ENCODE measurements at regions not wholly inside any gene's neighbourhood (a gene's known extent, or its start where the extent isn't known, plus 50 kb on each side); places are given as distances from the start of the nearest gene placed in this dataset.
"Not testable (repeated sequence)": the region's sequence is repeated elsewhere in the genome, so short reads cannot be mapped to it uniquely, and the experiment has no call there.

DNA sequence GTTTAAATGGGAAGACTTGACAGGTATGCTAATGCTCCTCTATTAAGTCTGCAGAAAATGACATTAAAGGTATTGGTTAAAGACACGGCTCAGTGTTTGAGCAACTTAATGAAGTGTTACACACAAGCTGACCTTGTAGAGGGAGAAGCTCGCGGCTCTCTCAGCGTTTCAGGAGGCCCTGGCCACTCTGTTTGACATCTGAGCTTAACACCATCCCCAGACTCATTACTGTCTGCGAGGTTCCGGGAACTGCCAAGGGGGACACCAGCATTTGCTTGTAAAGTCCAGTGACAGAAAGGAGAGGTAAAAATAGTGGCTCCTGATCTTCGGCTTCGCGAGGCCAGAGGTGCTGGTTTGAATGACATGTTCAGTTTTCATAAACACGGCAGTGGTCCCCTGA lies 540.7 kb upstream of the CADM1 start:
- DNase-seq (ENCODE audit: low read depth), result no peak

DNA sequence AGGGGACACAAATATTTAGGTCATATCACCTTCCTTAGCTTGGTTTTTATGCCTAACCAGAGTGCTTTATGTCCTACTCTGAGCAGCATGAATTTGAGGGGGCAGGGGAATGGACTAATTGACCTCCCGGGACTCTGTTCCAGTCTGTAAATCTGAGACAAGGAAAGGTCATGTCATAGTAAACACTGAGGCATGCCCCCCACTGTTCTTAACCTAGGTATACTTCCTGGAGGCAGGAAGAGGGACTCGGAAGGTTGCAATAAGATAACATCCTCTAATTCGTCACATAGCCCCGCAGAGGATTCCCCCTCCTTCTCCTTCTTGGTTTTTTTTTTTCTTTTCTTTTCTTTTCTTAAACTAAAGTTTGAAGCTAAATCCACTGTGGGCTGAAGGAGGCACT lies 540.3 kb upstream of the CADM1 start:
- no peak for DNase-seq (ENCODE audit: low read depth)

DNA sequence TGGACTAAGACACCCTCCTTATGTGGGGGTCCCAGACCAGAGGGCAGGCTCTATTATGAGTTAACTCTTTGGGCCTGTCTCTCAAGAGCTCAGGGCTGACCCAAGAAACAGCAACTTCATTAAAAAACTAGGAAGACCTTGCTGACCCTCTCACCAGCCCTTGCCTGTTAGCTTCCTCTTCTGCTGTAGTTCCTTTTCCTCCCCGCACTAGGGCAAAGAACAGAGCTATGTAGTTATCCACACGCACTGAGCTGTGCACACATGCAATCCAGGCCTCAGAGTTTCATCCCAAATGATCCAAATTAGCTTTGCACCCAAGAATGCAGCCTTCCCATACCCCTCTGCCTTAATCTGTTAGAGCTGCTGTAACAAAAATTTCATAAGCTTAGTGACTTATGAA lies 539.6 kb upstream of the CADM1 start:
- no peak for DNase-seq (ENCODE audit: low read depth)

DNA sequence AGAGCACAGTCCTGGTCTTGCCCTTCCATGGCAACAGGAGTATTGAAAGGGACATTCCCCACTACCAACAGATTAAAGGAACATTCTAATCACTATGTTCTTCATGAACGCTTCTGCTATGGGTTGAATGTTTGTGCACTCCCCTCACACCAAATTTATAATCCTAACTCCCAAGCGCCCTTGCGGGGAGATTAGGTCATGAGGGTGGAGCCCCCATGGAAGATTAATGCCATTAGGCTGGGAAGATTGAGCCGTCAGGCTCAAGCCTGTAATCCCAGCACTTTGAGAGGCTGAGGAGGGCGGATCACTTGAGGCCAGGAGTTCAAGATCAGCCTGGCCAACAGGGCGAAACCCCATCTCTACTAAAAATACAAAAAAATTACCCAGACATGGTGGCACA lies 538.8 kb upstream of the CADM1 start:
- not testable (repeated sequence) for DNase-seq (ENCODE audit: low read depth)

DNA sequence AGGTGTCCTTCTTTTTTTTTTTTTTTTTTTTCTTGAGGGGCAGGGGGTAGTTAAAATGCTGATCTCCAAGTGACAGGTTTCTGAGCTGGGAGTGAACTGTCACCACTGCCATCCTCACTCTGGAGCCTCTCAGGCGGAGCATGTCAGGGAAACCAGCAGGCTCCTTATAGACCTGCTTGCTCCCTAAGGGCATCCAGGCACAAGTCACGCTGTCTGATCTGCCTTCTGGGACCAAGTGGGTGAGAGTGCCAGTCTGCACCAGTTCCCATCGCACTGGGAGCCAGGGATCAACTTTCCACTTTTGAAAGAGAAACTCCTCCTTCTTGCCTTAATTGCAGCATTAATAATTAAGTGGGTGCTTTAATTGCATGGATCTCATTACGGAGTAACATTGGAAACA lies 537.9 kb upstream of the CADM1 start:
- no peak for DNase-seq (ENCODE audit: low read depth)

DNA sequence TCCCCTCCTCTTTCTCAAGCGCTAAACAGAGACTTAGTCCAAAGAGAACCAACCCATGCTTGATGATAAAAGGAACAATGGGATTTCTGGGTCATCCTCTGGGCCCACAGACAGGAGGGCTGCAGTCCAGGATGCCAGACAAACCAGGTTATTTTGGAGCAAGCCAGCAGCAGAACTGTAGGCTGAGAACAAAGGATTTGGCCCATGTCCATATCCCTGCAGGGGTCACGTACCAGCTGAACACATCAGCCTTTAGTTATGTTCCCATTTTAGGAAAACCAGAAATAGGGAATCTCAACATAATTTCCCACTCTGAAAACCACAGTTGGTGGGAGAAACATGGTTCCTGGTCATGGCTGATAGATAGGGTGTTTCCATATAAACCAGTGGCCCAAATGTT lies 533.6 kb upstream of the CADM1 start:
- DNase-seq (ENCODE audit: low read depth), result no peak

DNA sequence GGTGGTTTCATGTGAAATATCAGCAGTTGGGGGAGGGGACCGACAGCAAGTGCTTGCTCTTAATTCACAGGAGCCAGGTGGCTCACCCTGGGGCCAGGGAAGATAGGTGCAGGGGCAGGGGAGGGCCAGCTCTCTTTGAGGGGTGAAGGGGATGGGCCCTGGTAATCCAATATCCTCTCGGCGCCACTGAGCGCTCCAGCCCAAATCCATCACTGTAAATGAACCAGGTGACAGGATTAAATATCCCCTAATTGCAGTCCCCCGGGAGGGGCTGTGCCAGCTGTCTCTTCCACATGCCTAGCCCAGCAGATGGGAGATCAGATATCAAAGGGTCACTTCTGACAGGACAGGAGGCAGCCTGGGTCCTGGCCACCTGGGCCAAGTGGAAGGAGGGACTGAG lies 531.8 kb upstream of the CADM1 start:
- no peak for DNase-seq (ENCODE audit: low read depth)

DNA sequence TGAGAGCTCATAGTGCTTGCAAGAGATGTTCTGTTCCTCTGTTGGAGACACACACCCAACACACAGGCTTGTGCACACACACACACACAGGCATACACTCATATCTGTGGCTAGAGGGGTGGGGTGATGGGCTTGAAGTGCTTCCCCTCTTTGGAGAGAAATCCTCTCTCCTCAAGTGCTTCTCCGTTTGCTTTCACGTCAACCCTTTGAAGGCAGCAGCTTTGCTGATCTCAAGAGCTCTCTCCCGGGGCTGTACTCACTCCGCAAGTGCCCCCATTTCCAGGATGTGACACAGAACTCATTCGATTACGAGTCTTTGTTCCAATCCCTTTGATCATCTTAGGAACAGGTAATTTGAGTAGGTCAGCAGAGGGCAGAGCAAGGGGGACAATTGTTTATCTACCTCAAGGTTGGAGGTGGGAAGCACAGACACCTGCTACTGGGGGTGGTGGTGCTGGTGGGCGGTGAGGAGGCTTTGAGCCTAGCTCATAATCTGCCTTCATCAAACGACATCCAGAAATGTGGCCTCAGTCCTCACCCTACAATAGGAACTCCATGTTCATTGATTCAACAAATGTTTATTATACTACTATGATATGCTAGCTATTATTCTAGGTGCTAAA lies 529.8 kb upstream of the CADM1 start:
- DNase-seq (ENCODE audit: low read depth), result no peak

DNA sequence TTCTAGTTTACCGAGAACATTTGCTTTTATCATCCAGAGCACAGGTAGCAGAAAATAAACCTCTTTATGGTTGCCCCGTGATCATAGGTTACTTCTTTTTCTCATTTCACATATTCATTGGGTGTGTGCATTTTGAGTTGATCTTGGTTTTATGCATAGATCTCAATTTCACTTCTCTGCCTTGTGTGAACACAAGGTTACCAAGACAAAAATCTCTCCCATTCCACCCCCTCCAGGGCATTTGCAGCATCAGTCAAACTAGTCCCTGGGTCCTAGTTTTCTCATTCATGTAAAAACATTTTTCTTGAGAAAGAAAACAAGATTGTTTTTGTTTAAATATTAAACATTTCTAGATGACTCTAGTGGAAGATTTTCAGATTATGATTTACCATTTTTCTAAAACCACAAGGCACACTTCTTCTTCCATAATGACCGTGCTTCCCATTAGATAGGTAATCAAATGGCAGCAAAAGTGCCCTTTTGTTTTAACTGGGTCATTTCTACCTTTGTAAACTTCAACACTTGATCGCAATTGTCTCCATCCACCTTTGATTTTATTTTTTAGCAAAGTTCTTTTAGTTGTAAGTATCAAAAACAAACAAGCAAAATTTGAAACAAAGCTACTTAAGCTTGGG lies 526.6 kb upstream of the CADM1 start:
- no peak for DNase-seq (ENCODE audit: low read depth)

DNA sequence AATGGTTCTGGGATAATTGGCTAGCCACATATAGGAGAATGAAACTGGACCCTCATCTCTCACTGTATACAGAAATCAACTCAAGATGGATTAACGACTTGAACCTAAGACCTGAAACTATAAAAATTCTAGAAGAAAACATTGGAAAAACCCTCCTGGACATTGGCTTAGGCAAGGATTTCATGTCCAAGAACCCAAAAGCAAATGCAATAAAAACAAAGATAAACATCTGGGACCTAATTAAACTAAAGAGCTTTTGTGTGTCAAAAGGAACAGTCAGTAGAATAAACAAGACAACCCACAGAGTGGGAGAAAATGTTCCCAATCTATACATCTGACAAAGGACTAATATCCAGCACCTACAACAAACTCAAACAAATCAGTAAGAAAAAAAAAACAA lies 524.3 kb upstream of the CADM1 start:
- not testable (repeated sequence) for DNase-seq (ENCODE audit: low read depth)

DNA sequence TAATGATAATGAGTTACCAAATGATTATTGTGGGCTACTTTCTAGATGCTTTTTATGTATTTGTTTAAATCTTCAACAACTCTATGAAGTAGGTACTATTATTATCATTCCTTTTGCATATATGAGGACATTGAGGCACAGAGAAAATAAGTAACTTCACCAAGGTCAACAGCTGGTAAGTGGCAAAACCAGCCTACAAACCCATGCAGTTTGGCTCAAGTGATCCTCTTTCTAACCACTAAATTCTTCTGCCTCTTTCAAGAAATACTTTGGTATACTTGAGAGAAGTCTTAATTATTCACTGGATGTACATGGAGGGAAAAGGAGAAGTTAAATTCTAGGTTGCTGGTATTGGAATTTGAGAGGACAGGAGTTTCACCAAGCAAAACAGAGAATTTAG lies 495.2 kb upstream of the CADM1 start:
- no peak for DNase-seq (ENCODE audit: low read depth)

DNA sequence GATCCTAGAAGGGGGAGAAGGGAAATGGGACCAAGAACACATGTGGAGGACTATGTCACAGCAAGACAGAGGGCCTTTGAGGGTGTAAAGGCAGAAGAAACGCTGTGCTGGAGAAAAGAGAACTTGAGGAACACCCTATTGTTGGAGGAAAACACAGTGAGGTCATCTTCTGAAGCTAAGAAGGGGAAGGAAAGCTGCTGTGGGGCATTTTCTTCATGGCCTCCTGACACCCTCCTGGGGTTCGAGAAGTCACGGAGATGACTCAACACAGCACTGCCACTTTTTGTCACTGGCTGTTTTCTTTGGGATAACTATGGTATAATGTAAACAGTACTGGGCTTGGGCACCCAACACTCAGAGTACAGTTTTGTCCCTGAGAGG lies 492.6 kb upstream of the CADM1 start:
- no peak for DNase-seq (ENCODE audit: low read depth)

DNA sequence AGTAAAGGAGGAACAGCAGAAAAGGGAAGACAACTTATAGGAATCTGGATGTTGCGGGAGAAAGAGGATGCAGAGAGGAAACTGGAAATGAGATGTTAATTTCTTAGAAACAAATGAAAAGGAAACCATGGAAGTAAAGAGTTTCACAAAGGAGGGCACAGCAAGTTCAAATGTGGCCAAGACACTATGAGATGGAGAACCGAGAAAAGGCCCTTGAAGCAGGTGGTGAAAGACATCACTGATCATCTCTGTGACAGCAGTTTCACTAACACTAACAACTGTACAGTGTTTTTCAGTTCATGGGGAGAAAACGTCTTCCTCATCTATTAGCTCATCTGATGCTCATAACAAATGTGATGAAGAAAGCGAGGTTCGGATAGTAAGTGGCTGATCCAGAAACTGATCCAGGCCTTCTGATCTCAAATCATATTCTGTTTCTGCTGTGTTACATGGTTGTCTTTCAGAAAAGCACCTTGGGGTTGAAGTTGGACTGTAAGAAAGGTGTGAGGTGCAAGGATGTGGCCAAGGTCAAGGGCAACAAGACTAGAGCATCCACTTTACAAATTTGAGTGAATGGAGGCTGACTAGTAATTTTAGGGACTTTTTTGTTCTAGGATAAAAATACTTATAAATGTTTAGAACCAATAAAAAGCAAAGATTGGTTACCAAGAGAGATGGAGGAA lies 492.1 kb upstream of the CADM1 start:
- no peak for DNase-seq (ENCODE audit: low read depth)

DNA sequence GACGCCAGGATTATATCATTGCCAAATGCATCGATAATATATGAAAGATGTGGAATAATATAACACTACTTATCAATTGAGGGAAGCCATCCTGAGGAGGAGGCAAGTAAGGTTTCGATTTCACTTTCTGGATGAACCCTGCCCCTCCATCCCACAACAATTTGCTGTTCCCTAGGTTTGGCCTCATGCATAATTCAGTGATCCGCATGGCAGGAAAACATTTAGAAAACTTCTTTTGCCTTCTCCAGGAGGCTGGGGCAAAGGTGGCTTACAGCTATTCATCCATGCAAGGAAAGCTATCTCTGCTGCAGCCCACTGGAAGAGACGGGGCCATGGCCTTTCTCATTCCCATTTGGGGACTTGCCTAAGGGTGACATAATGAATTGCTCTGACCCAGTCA lies 489.4 kb upstream of the CADM1 start:
- DNase-seq (ENCODE audit: low read depth), result no peak

DNA sequence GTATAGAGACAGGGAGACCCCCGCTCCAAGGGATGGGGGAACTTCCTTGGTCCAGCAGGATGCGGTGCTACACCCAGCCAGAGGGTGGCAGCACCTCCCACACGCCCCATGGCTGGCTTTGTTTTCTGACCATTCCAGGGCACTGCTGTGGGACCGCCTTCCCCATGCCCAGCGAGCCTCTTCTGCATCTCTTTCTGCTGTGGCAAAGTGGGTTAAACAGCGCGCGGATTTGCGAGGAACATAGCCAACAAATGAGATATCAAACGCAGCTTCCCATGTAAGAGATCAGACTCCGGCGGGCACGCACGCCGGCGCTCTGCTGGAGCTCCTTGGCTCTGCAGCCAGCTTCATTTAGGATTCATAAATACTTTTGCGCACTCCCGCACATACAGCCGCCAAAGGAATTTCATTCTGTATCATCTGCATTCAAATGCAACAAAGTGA lies 485.8 kb upstream of the CADM1 start:
- DNase-seq (ENCODE audit: low read depth), result no peak

DNA sequence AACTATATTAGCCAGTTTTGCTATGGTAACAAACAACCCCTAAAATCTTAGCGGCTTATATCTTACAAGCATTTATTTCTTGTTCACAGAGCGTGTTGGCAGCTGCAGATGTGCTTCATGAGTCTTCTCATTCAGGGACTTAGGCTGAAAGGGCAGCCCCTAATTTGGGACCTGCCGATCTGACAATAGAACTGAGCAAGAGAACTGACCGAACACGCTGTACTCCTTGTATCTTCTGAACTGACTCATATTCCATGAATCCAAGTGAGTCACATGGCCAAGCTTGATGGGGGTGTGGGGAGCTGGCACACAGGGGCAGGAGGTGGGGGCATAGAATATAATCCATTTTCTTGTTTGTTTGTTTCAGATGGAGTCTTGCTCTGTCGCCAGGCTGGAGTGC lies 481.7 kb upstream of the CADM1 start:
- no peak for DNase-seq (ENCODE audit: low read depth)

DNA sequence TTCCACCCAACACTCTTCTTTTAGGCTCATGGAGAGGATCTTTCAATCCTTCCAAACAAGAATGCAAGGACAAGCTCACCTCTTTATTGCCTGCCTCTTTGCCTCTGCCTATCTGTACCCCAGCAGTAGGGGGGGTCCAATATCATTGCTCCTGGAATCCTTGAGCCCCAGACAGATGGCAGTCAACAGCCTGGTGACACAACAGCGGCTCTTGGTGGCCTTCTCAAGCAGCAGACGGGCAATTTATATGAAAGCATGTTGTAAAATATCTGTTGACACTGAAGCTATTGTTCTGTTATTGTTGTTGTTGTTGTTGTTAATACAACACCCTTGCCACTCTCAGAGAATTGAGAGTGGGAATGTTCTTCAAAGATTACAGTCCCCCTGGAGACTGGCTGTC lies 480.0 kb upstream of the CADM1 start:
- DNase-seq (ENCODE audit: low read depth), result no peak

DNA sequence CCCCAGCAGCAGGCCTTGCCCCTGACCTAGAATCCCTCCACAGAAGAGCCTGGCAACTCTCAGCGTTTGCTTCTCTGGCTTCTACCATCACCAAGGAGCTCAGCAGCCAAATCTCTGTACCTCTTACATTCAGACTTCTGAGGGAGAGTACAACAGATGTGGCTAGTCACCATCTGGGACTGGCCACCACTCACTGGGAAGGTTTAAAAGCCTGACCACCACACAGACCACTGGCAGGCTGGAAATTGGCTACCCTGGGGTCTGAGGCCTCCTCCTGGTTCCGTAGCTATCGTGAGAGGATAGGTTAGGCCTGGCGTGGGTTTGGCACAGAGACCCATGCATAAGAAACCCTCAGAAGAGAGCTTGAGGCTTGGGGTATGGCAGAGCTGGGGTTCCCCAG lies 478.5 kb upstream of the CADM1 start:
- no peak for DNase-seq (ENCODE audit: low read depth)

DNA sequence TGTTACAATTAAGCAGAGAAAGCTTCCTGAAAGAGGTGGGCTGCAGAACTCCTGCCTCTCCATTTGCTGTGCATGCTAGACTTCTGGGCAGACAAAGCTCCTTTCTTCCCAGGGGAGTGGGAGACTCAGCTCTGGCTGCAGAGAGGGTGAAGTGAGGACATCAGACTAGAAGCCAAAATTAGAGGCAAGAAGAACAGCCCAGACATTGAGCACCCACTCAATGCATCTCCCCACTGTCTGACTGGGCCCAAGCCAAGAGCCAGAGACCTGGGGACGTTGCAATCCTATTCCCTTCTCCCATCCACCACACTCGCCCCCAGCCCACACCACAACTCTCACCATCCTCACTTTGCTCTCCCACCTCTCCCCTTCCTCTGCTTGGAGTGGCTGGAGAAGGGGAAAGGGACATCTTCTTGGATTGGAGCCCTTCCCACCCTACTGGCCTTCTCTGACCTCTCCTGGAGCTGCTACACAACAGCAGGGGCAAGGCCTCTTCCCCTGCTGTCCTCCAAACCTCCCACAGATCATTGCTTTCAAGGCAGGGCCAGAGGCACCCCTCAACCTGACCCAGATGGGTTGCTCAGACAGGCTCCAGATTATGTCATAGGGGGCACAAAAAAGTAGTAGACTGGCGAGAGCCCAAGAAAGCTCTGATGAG lies 477.7 kb upstream of the CADM1 start:
- no peak for DNase-seq (ENCODE audit: low read depth)

DNA sequence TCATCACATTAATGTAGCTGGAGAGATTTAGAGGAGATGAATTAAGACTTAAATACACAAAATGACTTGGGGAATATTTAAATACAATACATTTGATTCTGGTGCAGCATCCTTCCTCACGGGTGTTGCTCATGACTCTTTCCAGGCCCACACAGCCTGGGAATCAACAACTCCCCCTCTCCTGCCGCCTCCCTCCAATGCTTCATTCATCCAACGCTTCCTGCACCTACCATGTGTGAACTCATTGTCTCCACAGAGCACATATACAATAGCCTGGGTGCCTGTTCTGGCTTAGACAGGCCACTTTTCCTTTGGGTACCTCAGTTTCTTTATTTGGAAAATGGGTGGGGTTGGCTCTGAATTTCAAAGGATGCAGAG lies 476.9 kb upstream of the CADM1 start:
- DNase-seq (ENCODE audit: low read depth), result no peak

DNA sequence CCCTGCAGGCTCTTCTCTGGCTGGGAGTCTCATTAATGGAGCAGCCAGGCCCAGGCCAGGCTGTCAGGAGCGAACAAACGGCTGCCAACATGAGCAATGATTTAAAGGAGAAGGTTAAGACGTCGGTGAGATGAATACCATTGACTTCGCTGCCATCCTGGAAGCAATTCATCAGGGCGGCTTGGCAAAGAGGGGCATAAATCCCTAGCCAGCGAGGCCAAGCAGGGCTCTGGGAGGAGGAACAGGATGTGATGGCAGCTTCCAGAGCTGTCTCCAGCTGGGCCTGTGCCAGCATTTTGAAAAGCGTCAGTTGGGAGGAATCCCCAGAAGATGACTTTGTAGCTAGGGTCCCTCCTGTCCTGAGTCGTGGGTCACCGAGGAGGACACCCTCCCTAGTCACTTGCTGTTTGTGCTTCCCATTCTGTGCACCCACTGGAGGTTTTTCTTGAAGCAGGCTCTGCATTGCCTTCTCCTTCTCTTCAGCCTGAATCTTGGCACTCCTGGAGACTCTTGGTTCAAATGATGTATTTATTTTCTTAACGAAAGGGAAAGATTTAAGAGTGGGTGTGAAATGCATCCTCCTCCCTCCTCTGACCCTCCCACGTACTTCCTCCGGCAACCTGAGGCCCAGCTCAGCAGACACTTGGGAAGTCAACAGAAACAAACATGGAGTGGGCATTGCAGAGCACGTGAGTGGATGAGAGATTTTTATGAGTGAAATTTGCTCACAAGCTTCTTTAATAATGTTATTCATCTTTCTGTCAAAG lies 476.3 kb upstream of the CADM1 start:
- no peak for DNase-seq (ENCODE audit: low read depth)

DNA sequence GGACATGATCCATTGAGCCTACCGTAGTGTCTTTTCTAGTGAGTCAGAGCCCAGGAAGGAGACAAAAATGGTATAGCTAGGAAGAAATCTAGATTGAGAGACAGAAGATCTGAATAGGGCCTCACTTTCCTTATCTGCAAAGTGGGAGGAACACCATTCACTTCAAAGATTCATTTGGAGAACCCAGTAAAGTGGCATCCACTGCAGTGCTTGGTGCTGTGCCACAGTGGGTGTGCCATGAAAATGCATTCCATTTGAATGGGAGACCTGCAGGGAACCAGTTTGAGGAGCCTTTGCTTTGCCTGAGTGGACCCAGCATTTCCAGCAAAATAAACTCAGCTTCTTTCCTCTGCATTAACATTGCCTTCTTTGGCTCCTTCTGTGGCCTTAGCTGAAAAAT lies 470.5 kb upstream of the CADM1 start:
- DNase-seq (ENCODE audit: low read depth), result no peak

DNA sequence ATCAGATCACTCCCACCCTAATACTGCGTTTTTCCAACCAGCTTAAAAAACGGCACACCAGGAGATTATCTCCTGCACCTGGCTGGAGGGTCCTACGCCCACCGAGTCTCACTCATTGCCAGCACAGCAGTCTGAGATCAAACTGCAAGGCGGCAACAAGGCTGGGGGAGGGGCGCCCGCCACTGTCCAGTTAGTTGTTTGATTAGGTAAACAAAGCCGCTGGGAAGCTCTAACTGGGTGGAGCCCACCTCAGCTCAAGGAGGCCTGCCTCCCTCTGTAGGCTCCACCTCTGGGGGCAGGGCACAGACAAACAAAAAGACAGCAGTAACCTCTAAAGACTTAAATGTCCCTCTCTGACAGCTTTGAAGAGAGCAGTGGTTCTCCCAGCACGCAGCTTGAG lies 463.0 kb upstream of the CADM1 start:
- DNase-seq (ENCODE audit: low read depth), result not testable (repeated sequence)

All from stromal cell of bone marrow (primary cell).